Endothelial cell of umbilical vein (primary cell): ENCODE measurements at regions not wholly inside any gene's neighbourhood (a gene's known extent, or its start where the extent isn't known, plus 50 kb on each side); places are given as distances from the start of the nearest gene placed in this dataset.
"Not testable (repeated sequence)": the region's sequence is repeated elsewhere in the genome, so short reads cannot be mapped to it uniquely, and the experiment has no call there.

Source experiments
- BruUV-seq: library from RNA; stranded (reverse); fragments of 400-500 nt; replicated peaks from 2 replicates; lab custom pipeline; 2021; lab: Mats Ljungman, UMichigan
- CTCF ChIA-PET: fragments of 300-600, 350-600 bp; sonication (Branson Sonifier 250); formaldehyde crosslinking; loops from one replicate; lab custom pipeline; 2021; ENCODE audit warnings: antibody characterized with exemption, inconsistent platforms; lab: Charles Lee
- POLR2A ChIA-PET: fragments of 300-600, 350-600 bp; sonication (Branson Sonifier 250); formaldehyde crosslinking; loops from one replicate; lab custom pipeline; 2021; ENCODE audit warnings: antibody characterized with exemption, inconsistent platforms; lab: Charles Lee
- DNase-seq: peaks from one replicate; pipeline ENCODE4 v3.0.0-alpha.2; 2011; ENCODE audit warnings: low read depth, low spot score
- FAIRE-seq: peaks from 2 replicates; lab custom pipeline; 2011; peaks lifted over from hg19 to GRCh38; lab: Jason Lieb, UNC
- H2AFZ ChIP-seq: 2 replicates; pipeline ENCODE4 v1.6.0; 2012; ENCODE audit warnings: low read depth, low read length, control low read depth, inconsistent platforms
- H3K27ac ChIP-seq: 2 replicates; pipeline ENCODE4 v1.5.1; 2011; ENCODE audit warnings: low read depth, mild to moderate bottlenecking, control low read depth, low read length, moderate library complexity; ENCODE audit not compliant: insufficient read depth
- H3K27me3 ChIP-seq, 2 experiments: 2 replicates each; pipeline versions ENCODE4 v1.6.0 to v1.6.1; 2011; ENCODE audit warnings: low read length in 2 of 2, mixed read lengths in 1 of 2; ENCODE audit not compliant: control insufficient read depth in 2 of 2, insufficient read depth in 2 of 2
- H3K36me3 ChIP-seq, 2 experiments: 2 replicates in 1 of 2; 3 replicates in 1 of 2; pipeline ENCODE4 v1.5.1; 2011; ENCODE audit warnings: low read length in 2 of 2, mild to moderate bottlenecking in 1 of 2, moderate library complexity in 1 of 2; ENCODE audit not compliant: control insufficient read depth in 2 of 2, insufficient read depth in 2 of 2; ENCODE audit errors: extremely low read depth in 1 of 2
- H3K4me1 ChIP-seq: 3 replicates; pipeline ENCODE4 v1.5.1; 2011; ENCODE audit warnings: mild to moderate bottlenecking, low read length; ENCODE audit not compliant: control insufficient read depth, insufficient read depth; ENCODE audit errors: extremely low read depth
- H3K4me2 ChIP-seq: 2 replicates; pipeline ENCODE4 v1.6.1; 2011; ENCODE audit warnings: low read length, control low read depth, mixed read lengths; ENCODE audit not compliant: insufficient read depth
- H3K4me3 ChIP-seq, 3 experiments: fragments of 200-600 bp in 1 of 3; sonication (generic), shearing (Covaris generic) in 1 of 3; replicated peaks in 1 of 3; 2 replicates each; pipeline ENCODE4 v1.5.1; 2011 to 2016; ENCODE audit warnings: control low read depth in 3 of 3, low read length in 3 of 3, mild to moderate bottlenecking in 2 of 3, inconsistent platforms in 1 of 3, low read depth in 1 of 3, moderate library complexity in 1 of 3; ENCODE audit not compliant: insufficient read depth in 1 of 3
- H3K79me2 ChIP-seq: 2 replicates; pipeline ENCODE4 v1.6.0; 2012; ENCODE audit warnings: low read length, inconsistent platforms; ENCODE audit not compliant: control insufficient read depth, insufficient read depth
- H3K9ac ChIP-seq: replicated peaks from 2 replicates; pipeline ENCODE3; 2011; ENCODE audit warnings: low read length, control low read depth; ENCODE audit not compliant: insufficient read depth; ENCODE audit errors: extremely low read depth
- H3K9me1 ChIP-seq: replicated peaks from 3 replicates; pipeline ENCODE4 v1.6.0; 2011; ENCODE audit warnings: mild to moderate bottlenecking, low read length; ENCODE audit not compliant: control insufficient read depth, insufficient read depth; ENCODE audit errors: extremely low read depth
- H3K9me3 ChIP-seq: replicated peaks from 2 replicates; pipeline ENCODE4 v1.5.1; 2012; ENCODE audit warnings: low read length, inconsistent platforms; ENCODE audit not compliant: control insufficient read depth, insufficient read depth
- H4K20me1 ChIP-seq: replicated peaks from 2 replicates; pipeline ENCODE3; 2011; ENCODE audit warnings: mild to moderate bottlenecking, low read length; ENCODE audit not compliant: control insufficient read depth, insufficient read depth; ENCODE audit errors: extremely low read depth
- FOS ChIP-seq: IDR thresholded peaks from 2 replicates; pipeline ENCODE4 v1.6.1; 2011; ENCODE audit warnings: mild to moderate bottlenecking, low read length, moderate library complexity, borderline replicate concordance; ENCODE audit not compliant: insufficient read depth
- GATA2 ChIP-seq: IDR thresholded peaks from 2 replicates; pipeline ENCODE4 v1.7.0; 2011; ENCODE audit warnings: low read depth, mild to moderate bottlenecking, moderate library complexity, mixed read lengths, low read length; ENCODE audit not compliant: insufficient read length, insufficient read depth
- JUN ChIP-seq: IDR thresholded peaks from 2 replicates; pipeline ENCODE4 v1.6.1; 2011; ENCODE audit warnings: borderline replicate concordance, low read depth; ENCODE audit not compliant: insufficient read length, insufficient read depth
- MYC ChIP-seq: IDR thresholded peaks from one replicate; pipeline ENCODE4 v1.6.1; 2011; ENCODE audit warnings: mild to moderate bottlenecking, low read depth, low read length
- dilution Hi-C: fragments of 300-500 bp; cut with MboI; formaldehyde crosslinking; loops from one replicate; pipeline ENCODE4 v1.15.0; 2019; ENCODE audit warnings: low sequenced_read_pairs; ENCODE audit not compliant: extremely low pct_ligation_motif_present
- intact Hi-C: fragments of 100-400 bp; cut with micrococcal nuclease; formaldehyde crosslinking; loops from one replicate; pipeline ENCODE4 v1.10.0; 2022

DNA sequence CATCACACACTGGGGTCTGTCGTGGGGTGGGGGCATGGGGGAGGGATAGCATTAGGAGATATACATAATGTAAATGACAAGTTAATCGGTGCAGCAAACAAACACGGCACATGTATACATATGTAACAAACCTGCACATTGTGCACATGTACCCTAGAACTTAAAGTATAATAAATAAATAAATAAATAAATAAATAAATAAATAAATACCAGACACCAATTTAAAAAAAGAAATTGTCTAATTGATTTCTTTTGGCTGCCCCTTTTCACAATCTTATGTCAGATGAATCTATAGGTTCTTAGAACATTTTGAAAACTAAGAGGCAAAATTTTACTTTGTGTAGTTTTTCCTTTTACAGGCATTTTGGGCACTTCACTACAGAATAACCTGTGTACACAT, 74.4 kb upstream of the SMIM15 start:
- BruUV-seq, H3K9me1 ChIP-seq, H2AFZ ChIP-seq, intact Hi-C loops, POLR2A ChIA-PET, FAIRE-seq, dilution Hi-C loops, H3K9ac ChIP-seq, H3K9me3 ChIP-seq, DNase-seq, H3K4me1 ChIP-seq, H4K20me1 ChIP-seq, H3K4me3 ChIP-seq, H3K4me2 ChIP-seq, CTCF ChIA-PET, H3K27ac ChIP-seq, H3K36me3 ChIP-seq, H3K27me3 ChIP-seq, H3K79me2 ChIP-seq: not testable (repeated sequence)

DNA sequence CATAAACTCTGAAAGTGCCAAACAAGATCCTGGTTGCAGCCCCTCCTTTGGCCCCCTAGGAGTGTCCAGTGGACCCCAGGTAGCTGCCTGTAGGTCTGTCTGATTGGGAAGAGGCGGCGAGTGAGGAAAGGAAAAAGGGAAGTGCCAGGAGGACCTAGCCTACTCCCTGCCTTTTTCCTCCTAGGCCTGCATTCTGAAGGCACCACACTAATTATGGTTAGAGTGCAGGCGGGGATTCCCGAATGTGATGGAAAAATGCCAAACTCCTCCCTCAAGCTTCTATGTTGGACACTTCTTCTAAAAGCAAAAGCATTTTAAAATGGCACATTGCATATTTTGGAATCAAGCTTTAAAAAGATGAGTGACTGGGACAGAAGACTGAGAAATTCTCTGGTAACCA, 83.2 kb upstream of the SMIM15 start:
- no peak for FAIRE-seq
- intact Hi-C loops, result no loop called here
- Histone ChIP-seq H3K27ac (no peak overlapping the region), H3K36me3 (no peaks in the 10 kb centered on the region), H3K9me3 (no peaks in the 10 kb centered on the region), H3K27me3 (no peaks in the 10 kb centered on the region), H3K79me2 (no peaks in the 10 kb centered on the region), H3K9ac (no peak overlapping the region), H4K20me1 (no peaks in the 10 kb centered on the region), H3K4me1 (no peaks in the 10 kb centered on the region), H2AFZ (no peak overlapping the region), H3K4me2 (no peak overlapping the region), H3K4me3 (no peak overlapping the region), H3K9me1 (no peaks in the 10 kb centered on the region)
- POLR2A ChIA-PET, result no interaction called here
- dilution Hi-C loops, result no loop called here
- no peak for DNase-seq
- TF ChIP-seq FOS (no peak), MYC (no peak), JUN (no peak), GATA2 (no peak)
- CTCF ChIA-PET, result no interaction called here
- no TSS peak for BruUV-seq
